H4 (cell line): ENCODE measurements at regions not wholly inside any gene's neighbourhood (a gene's known extent, or its start where the extent isn't known, plus 50 kb on each side); places are given as distances from the start of the nearest gene placed in this dataset.
A peak's percentile ranks its signal among the peaks of the same experiment; 100 is the strongest.

ENCODE experiments used
- DNase-seq: peaks from one replicate; pipeline ENCODE4 v3.0.0-alpha.2; 2015; ENCODE audit warnings: low spot score

GRCh38 chr5:89275066-89275855, 392.3 kb upstream of the MEF2C start:
- DNase-seq = no peak

- no peak for DNase-seq
Observed at GRCh38 chr5:89273289-89273688, 390.3 kb upstream of the MEF2C start.

- no peak for DNase-seq
Observed at GRCh38 chr5:89270901-89271300, 387.9 kb upstream of the MEF2C start.

GRCh38 chr5:89269721-89270120, 386.7 kb upstream of the MEF2C start:
- no peak for DNase-seq

- no peak for DNase-seq
Observed at GRCh38 chr5:89268460-89268859, 385.5 kb upstream of the MEF2C start.

GRCh38 chr5:89267788-89268187, 384.8 kb upstream of the MEF2C start:
- DNase-seq = no peak

GRCh38 chr5:89265511-89266179, 382.7 kb upstream of the MEF2C start:
- no peak for DNase-seq

- no peak for DNase-seq
Observed at GRCh38 chr5:89263846-89264245, 380.9 kb upstream of the MEF2C start.

- DNase-seq = no peak
Observed at GRCh38 chr5:89262030-89262429, 379.0 kb upstream of the MEF2C start.

GRCh38 chr5:89260254-89260653, 377.3 kb upstream of the MEF2C start:
- DNase-seq = no peak

GRCh38 chr5:89255845-89256463, 373.0 kb upstream of the MEF2C start:
- peak; percentile 63 for DNase-seq

- DNase-seq = no peak
Observed at GRCh38 chr5:89253666-89254352, 370.8 kb upstream of the MEF2C start.

- DNase-seq = no peak
Observed at GRCh38 chr5:89246864-89247263, 363.9 kb upstream of the MEF2C start.

- no peak for DNase-seq
Observed at GRCh38 chr5:89246252-89246651, 363.3 kb upstream of the MEF2C start.

- no peak for DNase-seq
Observed at GRCh38 chr5:89243611-89244010, 360.6 kb upstream of the MEF2C start.

GRCh38 chr5:89241186-89241585, 358.2 kb upstream of the MEF2C start:
- peak; percentile 14 for DNase-seq

- DNase-seq = no peak
Observed at GRCh38 chr5:89236900-89237299, 353.9 kb upstream of the MEF2C start.

- no peak for DNase-seq
Observed at GRCh38 chr5:89233462-89233861, 350.5 kb upstream of the MEF2C start.

- no peak for DNase-seq
Observed at GRCh38 chr5:89232139-89232603, 349.2 kb upstream of the MEF2C start.

- DNase-seq = no peak
Observed at GRCh38 chr5:89230178-89230577, 347.2 kb upstream of the MEF2C start.

- DNase-seq = no peak
Observed at GRCh38 chr5:89229331-89230070, 346.5 kb upstream of the MEF2C start.

- no peak for DNase-seq
Observed at GRCh38 chr5:89228355-89228754, 345.4 kb upstream of the MEF2C start.
